ENCODE measurements at regions not wholly inside any gene's neighbourhood (a gene's known extent, or its start where the extent isn't known, plus 50 kb on each side); places are given as distances from the start of the nearest gene placed in this dataset.

GRCh38 chr12:24328261-24328660, 378.8 kb upstream of the SOX5 start:
- no peaks in the 10 kb centered on the region for H3K36me3 ChIP-seq
- H3K9me3 ChIP-seq, result no peaks in the 10 kb centered on the region
- H3K4me3 ChIP-seq, result no peak overlapping the region
- no peak overlapping the region for H3K27ac ChIP-seq
- no peak for DNase-seq
- no peaks in the 10 kb centered on the region for H3K27me3 ChIP-seq
- H3K4me1 ChIP-seq, result no peaks in the 10 kb centered on the region
- no peak for TF ChIP-seq POLR2AphosphoS5 (IDR thresholded peaks at IDR 0.05)
- no peak for TF ChIP-seq CTCF (IDR thresholded peaks at IDR 0.05)
- no peak for TF ChIP-seq EP300 (IDR thresholded peaks at IDR 0.05)
- TF ChIP-seq POLR2A (IDR thresholded peaks at IDR 0.05), result no peak
- intact Hi-C loops (cut with DNase I; ENCODE audit: low total_unique reads), result no loop called here

GRCh38 chr12:24325331-24325730, 375.9 kb upstream of the SOX5 start:
- no peak overlapping the region for H3K27ac ChIP-seq
- no peak for DNase-seq
- TF ChIP-seq POLR2AphosphoS5 (IDR thresholded peaks at IDR 0.05), result no peak
- no peak for TF ChIP-seq CTCF (IDR thresholded peaks at IDR 0.05)
- no peak for TF ChIP-seq POLR2A (IDR thresholded peaks at IDR 0.05)
- TF ChIP-seq EP300 (IDR thresholded peaks at IDR 0.05), result no peak
- WGBS, 5 donors, result 75 to 83% (median 79%) methylated on average over 3 of the region's 3 CpGs
- no peaks in the 10 kb centered on the region for H3K9me3 ChIP-seq
- H3K36me3 ChIP-seq, result no peaks in the 10 kb centered on the region
- H3K4me3 ChIP-seq, result no peak overlapping the region
- H3K4me1 ChIP-seq, result no peaks in the 10 kb centered on the region
- intact Hi-C loops (cut with DNase I; ENCODE audit: low total_unique reads), result no loop called here
- H3K27me3 ChIP-seq, result no peaks in the 10 kb centered on the region

- H3K36me3 ChIP-seq, result no peaks in the 10 kb centered on the region
- no peaks in the 10 kb centered on the region for H3K9me3 ChIP-seq
- peaks cover 0 to 5% (median 0%) of the 10 kb centered on the region in 4 donors for H3K4me1 ChIP-seq
- peak in 1 of 2 donors; percentile 12 for DNase-seq
- intact Hi-C loops (cut with DNase I; ENCODE audit: low total_unique reads), result no loop called here
- H3K27me3 ChIP-seq, result no peaks in the 10 kb centered on the region
- no peak overlapping the region for H3K4me3 ChIP-seq
- WGBS, 5 donors, result 51 to 71% (median 63%) methylated on average over 6 of the region's 6 CpGs
- H3K27ac ChIP-seq, result no peak overlapping the region
- TF ChIP-seq CTCF (IDR thresholded peaks at IDR 0.05) (no peak), POLR2A (IDR thresholded peaks at IDR 0.05) (no peak), EP300 (IDR thresholded peaks at IDR 0.05) (no peak), POLR2AphosphoS5 (IDR thresholded peaks at IDR 0.05) (no peak)
Measured at GRCh38 chr12:24307716-24308335, 358.4 kb upstream of the SOX5 start.

GRCh38 chr12:24307153-24307552, 357.7 kb upstream of the SOX5 start:
- peaks cover 0 to 5% (median 0%) of the 10 kb centered on the region in 4 donors for H3K4me1 ChIP-seq
- TF ChIP-seq CTCF (IDR thresholded peaks at IDR 0.05) (no peak), POLR2A (IDR thresholded peaks at IDR 0.05) (no peak), EP300 (IDR thresholded peaks at IDR 0.05) (no peak)
- H3K9me3 ChIP-seq, result no peaks in the 10 kb centered on the region
- H3K4me3 ChIP-seq, result no peak overlapping the region
- no peaks in the 10 kb centered on the region for H3K27me3 ChIP-seq
- H3K36me3 ChIP-seq, result no peaks in the 10 kb centered on the region
- no peak overlapping the region for H3K27ac ChIP-seq
- intact Hi-C loops (cut with DNase I; ENCODE audit: low total_unique reads), result no loop called here
- no peak for DNase-seq
- 62 to 98% (median 85%) methylated on average over 2 to 3 of the region's 3 CpGs for WGBS, 5 donors

Measured in stomach (tissue), 8 donors.